ENCODE measurements at regions not wholly inside any gene's neighbourhood (a gene's known extent, or its start where the extent isn't known, plus 50 kb on each side); places are given as distances from the start of the nearest gene placed in this dataset.
"Not testable (repeated sequence)": the region's sequence is repeated elsewhere in the genome, so short reads cannot be mapped to it uniquely, and the experiment has no call there.

DNA sequence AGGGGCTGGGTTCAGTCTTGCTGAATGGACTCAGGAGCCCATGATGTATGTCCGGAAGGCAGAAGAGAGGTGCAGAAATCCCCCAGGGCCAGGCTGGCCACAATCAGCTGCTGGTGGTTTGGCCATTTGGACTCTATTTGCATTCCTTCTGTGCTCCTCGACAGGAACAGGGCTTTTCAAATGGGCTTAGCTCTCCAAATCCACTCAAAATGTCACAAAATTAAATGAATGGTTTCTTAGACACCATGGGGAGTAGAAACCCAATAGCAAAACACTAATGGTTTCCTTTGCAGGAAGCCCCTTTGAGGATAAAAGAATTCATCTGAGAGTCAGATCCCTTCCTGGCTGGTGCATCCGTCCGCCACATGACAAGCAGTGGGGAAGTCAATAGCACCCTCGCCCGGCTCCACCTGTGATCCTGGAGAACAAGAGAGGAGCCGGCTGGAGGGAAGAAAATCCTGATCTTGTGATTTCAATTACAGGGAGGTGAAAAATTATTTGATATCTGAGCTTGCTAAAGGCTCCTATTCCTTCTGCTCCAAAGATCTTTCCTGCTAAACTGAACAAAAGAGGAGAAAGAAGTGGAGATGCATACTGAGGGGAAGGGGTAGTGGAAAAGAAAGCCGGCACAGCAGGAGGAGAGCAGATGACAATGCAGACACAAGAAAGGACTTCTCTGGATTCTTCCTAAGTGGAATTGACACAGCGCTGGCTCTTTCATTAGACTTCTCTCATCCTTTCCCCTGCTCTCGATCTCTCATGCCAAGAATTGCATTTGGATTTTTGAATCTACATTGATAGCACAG is 190.7 kb downstream of the C7orf25 start:
- no peak for DNase-seq

DNA sequence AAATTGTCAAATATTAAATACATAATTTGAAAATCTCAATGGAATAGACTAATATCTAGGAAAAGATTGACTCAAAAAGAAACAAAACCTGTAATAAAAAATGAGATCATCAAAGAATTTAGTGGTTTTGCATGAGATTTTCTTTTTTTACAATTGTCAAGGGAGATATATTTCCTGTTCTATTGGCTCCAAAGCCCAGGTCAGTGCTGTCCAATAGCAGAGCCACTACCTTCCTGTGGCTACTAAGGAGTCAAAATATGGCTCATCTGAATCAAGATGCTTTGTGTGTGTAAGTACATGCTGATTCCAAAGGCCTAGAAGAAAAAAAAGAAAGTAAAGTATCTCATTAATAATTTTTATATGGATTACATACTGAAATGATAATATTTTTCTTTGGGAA is 191.9 kb downstream of the C7orf25 start:
- DNase-seq: no peak

DNA sequence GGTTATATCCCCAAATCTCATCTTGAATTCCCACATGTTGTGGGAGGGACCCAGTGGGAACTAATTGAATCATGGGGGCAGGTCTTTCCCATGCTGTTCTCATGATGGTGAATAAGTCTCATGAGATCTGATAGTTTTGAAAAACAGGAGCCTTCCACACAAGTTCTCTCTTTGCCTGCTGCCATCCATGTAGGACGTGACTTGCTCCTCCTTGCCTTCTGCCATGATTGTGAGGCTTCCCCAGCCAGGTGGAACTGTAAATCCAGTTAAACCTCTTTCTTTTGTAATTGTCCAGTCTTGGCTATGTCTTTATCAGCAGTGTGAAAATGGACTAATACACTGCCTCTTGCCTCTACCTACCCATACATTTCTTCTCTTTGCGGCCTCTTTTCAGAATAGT is 193.4 kb downstream of the C7orf25 start:
- DNase-seq: not testable (repeated sequence)

DNA sequence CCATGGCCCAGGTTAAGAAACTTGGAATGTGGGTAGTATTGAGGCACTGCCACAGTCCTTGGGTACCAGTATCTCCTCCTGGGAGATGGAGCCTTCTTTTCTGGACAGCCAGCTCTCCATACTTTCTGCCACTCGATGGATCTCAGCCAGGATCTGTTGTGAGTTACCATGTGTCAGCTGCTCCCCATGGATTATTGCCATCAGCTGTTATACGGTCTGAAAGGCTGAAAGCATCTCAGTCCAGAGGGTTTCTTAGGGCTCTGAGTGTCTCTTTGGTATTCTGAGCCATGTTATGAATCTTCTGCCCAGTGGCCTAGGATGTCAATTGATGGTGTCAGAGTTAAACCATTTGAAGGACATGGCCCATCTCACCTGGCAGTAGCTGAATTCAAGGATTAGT is 197.5 kb downstream of the C7orf25 start:
- DNase-seq: no peak

DNA sequence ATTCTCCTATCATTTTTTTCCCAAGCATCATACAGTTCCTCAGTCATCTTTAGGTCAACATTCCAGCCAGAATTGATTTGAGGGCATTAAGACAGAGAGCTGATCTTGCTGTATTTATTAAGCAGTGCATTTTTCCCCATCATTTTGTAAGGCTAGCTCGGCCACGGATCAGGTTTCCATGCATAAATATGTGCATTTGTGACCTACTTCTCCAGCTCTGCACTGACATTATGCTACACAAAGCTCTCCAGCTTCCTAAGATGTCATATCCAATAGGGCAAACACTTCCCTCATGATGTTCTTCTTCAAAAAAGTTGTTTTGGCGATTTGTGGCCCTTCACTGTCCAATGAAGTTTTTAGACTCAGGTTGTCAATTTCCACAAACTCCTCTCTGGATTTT is 202.6 kb downstream of the C7orf25 start:
- no peak for DNase-seq

DNA sequence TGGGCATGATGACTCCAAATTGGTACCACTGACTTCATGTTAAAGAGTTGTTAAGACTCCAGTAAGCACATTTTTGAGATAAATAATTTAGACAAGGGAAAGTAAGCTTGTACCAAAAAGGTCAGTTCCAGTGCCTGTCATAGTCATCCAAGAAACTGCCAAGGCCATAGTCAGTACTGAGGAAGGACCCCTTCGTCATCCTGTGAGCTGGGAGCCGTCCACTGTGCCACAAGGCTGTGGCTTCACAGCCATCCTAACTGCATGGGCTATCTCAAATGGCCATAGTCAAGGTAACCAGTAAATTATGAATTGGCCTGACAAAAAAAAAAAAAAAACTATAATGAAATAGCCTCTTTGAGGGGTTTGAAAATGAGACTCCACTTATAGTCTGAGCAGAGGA is 207.2 kb downstream of the C7orf25 start:
- no peak for DNase-seq

DNA sequence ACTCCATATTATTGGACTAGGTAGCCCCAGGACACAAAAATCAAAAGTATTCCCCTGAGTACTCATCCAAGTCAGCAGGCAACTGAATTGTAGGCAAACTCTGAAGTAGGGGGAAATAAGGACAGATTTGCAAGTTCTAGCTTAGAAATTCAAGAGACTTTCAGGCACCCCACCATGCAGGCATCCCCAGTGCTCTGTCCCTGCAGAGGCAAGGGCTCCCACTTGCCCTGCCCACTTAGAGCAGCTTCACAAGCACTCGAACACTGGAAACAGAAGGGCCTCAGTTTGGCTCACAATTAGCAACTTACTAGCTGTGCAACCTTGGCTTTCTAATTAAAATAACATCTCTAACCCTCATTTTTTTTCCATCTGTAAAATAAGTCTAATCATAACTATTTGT is 209.2 kb downstream of the C7orf25 start:
- no peak for DNase-seq

DNA sequence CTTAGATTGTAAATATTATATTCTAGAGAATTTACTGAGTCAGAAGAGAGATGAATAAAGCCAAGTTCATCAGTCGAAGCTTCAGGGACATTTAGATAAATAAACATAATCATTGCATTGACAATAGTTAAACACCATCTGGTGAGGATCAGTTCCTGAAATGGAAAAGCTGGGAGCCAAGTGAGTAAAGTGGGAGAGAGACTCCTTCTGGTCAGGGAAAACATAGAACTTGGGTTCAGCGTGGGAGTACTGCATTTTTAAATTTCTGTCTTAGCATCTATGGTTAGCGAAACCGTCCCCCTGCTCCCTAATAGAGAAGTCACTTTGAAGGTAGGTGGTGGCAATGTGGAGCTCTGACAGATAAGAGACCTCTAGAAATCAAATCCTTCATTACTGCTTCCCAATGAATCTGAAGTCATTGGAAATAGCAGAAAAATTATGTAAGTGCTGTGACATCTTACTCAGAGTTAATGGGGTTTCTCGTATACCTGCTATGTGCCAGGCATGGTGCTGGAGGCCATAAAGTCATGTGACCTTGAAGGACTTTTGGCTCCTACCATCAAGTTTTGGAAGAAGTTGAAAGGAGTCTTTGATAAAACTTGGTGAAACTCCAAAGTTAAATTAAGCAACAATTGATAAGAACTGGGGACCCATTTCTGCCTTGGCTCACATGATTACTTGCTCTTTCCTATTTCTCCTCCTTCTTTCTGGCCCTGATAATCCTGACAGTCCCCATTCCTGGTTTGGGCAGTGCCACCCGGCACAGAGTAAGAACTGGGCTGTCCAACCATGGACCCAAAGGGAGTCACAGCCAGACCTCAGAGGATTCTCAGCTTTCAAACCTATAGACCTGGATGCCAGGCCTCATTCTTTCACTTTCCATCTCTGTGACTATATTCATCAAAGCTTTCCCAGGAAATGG is 211.2 kb downstream of the C7orf25 start:
- DNase-seq: no peak

DNA sequence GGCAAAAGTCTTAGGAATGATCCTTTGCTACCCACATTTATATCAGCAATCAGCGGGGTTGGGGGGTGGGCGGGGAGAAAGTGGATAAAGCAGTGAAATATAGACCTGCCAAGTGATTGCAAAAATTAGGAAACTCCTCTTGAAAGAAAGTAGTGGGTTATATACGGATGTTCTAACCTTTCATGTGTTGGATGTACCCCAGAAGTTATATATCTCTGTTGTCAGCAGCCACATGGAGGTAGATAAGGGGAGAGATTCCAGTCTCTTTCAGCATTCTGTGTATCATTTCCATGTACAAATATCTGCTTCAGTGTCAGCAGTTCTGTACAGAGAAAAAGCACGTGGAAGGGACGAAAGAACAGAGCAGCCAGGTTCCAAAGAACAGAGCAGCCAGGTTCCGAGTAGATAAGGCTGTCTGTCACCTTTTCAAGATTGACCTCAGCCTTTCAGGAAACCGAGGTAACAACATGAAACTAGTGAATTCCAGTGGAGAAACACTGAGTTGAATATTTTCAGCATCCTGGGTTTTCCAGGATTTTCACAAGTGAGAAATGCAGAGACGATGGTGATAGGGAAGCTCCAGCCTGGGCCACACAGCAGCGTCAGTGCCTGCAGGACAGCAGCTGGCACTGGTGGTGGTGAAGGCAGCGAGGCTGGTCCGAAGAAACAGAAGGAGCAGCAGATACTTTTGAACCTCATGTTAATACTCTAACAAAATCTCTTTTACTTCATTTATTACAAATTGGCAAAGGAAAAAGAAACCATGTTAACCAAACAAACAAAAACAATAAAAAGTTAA is 212.3 kb downstream of the C7orf25 start:
- no peak for DNase-seq

DNA sequence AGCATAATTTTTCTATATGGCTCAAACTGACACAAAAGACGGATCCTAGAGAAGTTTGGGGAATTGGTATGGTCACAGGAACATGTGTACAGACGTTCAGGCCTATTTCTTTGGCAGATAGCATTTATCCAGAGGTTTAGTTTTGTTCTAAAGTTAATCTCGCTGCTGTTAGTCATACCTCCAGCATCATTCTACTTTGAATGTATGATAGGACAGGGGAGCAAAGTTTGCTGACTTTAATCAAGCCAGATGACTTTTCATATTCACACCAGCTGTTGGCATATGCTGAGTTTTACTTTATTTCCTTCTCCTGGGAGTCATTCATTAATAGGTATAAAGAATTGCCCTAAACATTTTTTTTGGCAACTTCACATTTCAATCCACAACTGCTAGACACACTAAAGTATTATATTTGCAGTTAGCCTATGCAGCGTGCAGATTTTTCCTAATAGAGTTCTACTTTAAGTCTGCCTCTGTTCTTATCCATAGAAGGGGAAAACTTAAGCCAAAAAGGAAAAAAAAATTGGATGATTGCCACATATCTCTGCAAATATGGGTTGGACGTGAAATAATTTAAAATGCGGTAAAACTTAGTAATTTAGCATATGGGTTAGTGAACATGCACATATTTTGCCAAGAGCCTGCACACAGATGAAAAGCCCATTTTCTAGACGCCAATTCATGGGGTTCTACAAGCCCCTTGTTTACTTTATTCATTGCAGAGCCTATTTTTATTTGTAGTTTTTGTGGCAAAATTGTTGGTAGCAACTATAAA is 213.1 kb downstream of the C7orf25 start:
- no peak for DNase-seq

DNA sequence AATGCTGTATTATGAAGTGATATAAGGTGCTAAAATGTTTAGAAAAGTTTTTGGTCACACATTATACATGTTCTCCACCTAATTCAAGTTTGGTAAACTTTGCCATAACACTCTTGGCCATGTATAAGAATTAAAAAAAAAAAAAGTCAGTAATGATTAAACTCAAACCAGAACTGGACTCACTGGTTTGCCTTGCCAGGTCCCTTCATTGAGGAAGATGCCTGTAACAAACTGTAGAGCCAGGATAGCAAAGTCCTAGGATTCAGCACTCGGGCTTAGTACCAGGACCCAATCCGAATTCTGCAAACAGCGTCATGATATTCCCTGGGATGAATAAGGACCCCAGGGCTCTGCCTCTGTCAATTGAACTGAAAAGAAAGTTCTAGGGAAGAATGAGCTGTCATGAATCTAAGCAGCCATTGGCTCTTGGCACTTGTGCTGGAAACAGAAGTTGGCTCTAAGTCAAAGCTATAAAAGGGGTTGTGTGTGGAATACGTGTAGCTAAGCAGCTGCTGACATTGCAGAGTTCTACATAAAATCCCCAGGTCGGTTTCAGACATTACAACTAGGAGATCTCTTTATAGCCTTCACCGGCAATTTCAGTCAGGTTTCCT is 216.9 kb downstream of the C7orf25 start:
- no peak for DNase-seq

DNA sequence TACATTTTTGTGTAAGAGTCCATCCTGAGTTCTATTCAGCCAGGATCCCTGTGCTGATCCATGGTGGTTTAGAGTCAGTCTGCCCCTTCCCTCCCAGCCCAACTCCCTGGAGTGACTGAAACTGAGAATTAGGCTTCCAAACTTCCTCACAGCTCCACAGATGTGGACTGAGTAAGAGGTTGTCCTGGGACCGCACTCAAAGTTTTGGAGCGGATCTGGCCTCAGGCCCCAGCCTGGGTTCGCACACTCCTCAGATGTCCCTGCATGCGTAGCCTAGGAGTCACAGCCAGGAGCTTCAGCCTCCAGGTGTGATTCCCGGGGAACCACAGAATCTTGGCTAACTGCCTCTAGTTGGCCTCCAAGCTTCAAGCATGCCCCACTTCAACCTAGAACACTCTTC is 218.1 kb downstream of the C7orf25 start:
- DNase-seq: no peak

DNA sequence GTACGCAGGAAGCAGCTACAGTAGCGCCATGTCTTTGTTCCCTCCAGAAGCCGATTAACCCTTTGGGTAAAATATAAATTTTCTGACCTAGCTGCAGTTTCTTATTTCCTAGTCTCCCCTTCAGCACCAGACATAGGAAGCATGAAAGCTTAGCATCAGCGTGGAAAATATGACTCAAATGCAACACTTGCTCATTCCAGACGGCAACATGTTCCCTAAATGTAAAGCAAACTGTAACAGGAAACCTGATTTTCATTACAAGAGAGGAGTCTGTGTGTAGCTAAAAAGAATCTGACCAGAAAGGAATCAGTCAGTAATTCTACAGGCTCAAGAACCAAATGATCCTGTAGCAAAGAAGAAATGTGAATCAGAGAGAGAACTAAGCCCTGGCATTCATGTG is 219.2 kb downstream of the C7orf25 start:
- DNase-seq: no peak

DNA sequence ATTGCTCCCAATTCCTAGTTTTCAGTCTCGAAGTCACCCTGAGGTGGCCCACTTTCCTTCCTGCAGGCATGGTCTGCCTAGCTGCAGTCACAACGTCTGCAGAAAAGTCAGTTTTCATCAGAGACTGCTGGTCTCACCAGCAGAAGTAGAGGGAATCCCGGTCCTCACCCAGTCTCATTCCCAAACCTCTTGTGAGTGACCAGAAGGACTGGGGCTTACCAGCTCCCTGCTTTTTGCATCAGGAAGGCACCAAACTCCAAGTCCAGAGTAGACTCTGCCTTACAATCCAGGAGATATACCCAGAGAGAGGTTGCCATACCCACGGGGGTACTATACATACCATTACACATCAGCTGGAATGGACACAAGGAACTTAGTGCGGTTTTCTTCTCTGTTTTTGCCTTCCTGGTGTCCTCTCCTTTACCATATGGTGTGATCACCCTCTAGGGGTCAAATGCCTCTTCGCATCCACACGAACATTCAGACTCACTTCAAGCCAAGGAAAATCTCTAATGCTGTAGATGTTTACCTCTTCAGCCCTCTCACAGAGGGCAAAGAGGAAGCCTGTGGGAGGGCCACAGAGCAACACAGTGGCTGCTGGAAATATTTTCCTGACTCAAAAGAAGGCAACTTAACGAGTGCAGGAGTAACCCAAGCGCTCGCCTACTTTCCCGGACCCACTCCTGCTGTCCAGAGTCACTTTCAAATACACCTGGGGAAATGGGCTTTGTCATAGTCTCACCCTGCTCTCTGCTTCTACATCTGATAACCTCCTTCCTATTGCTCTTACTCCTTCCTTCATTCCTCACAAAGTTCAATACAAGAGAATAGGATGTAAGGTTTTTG is 220.9 kb downstream of the C7orf25 start:
- no peak for DNase-seq

DNA sequence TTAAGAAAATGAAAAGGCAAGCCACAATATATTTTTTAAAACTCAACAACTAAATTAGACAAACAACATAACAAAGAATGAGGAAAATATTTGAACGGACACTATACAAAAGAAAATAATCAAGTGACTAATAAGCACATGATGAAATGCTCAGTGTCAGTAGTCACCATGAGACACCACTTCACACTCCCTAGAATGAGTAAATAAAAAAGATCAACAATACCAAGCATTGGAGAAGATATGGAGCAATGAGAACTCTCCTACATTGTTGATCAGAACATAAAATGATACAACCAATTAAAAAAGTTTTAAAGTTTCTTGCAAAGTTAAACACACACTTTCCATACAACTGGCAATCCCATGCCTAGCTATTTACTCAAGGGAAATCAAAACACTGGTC is 222.2 kb downstream of the C7orf25 start:
- DNase-seq: no peak

DNA sequence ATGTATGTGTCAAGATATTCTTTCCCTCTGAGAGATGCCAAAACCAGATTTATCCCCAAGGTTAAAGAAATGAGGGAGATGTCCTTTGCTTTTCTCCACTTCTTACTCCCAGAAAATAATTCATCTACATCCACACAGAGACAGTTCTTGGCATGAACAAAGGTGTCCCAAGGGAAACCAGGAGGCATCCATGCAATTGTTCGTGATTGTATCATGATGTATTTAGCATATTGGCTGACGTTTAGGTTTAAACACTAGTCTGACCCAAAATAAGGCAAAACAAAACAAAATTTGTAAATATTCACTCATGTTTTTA is 223.9 kb downstream of the C7orf25 start:
- DNase-seq: no peak

DNA sequence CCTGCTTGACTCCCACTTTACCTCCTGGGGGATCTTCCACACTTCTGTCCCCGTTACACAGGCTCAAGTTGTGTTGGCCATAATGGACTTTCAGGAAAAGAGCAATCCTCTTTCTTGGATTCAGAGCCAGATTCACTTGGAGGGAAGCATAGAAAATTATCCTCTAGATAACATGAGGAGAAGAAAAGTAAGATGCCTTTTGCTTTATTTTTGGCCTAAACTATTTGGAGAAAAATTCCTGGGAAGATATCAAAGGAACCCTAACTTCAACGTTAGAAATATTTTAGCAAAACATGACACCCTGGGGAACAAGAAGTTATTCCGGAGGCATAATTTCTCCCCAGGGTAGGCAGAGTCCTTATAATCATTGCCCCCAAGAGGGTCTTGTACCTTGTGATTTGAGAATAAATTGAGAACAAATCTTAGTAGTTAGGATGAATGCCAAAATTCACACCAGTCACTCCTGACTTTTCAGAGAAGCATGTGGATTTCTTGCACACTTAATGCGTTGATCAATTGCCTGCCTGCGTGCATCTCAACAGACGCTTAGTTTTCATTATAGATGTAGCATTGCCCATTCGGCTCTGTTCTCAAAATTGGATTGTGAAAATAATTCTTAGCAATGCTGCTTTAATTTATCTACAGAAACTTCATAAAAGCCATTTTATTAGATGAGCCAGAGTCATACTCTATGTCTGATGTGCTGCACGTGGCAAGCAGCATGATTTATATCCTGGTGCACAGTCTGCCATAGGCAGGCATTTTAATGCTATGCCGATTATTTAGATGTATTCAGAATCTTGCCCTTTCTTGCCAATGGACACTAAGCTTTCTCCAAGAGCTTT is 224.4 kb downstream of the C7orf25 start:
- no peak for DNase-seq

DNA sequence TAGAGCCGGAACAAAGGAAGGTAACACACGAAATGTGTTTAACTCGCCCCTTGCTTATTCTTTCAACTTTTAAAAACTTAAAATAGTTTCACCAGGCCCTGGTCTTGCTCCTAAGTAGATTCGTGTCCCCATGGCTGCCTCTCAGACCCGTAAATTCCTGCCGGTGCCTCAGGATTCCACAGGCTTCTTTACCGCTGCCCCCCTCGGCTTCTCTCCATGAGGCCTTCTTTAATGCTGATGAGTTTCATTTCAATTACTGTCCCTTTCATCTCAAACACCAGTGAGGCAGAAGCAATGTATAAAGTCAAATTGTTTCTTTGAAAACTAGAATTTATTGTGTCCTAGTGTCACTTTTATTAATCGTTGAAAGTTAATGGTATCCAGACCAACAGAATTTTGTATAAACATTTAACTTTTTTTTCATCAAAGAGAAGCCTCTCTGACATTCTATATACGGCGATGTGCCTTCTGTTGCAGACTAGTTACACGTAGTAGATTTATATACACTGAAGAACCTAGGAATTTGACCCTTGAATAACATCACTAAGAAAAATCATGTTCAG is 225.2 kb downstream of the C7orf25 start:
- no peak for DNase-seq

DNA sequence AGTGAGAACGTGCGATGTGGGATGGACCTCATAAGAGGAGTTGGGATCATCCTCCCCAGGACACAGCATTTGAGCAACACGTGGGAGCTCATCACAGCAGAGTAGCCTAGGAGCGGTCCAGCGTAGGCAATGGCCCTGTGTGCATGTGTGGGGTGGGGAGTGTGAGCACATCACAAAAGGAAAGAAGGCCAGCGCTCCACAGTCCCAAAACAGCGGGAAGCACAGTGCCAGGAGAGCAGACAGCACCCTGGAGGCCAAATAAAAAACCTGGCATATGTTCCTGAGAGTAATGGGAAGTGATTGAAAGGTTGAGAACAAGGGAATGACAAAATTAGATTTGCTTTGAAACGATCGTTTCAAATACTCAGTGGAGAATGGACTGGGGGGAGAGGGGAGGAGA is 226.0 kb downstream of the C7orf25 start:
- no peak for DNase-seq
